Uterus (tissue), 2 donors: ENCODE measurements at regions not wholly inside any gene's neighbourhood (a gene's known extent, or its start where the extent isn't known, plus 50 kb on each side); places are given as distances from the start of the nearest gene placed in this dataset.

Source experiments
- POLR2A ChIP-seq, 2 donors: fragments of 450-650 bp; IDR thresholded peaks; one replicate each; pipeline ENCODE4 v1.6.1; 2016; ENCODE audit warnings: antibody characterized with exemption in 2 of 2, mild to moderate bottlenecking in 1 of 2, moderate library complexity in 1 of 2
- TF ChIP-seq, protein P1 (sequence below), 4 experiments: fragments of 200-600 bp in 2 of 4; fragments of 450-650 bp in 2 of 4; sonication (generic) in 2 of 4; IDR thresholded peaks; one replicate each; pipeline ENCODE4 v1.5.1; 2016 to 2019; ENCODE audit warnings: antibody characterized with exemption in 4 of 4, mild to moderate bottlenecking in 2 of 4, moderate library complexity in 1 of 4

DNA sequence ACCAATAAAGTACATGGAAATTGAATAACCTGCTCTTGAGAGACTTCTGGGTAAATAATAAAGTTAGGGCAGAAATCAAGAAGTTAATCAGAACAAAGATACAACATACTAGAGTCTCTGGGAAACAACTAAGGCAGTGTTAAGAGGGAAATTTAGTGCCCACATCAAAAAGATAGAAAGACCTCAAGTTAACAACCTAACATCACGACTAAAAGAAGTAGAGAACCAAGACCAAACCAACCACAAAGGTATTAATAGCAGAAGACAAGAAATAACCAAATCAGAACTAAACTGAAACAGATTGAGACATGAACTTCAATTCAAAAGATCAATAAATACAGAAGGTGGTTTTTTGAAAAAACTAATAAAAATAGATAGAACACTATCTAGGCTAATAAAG, 140.7 kb downstream of the JRKL start:
- TF ChIP-seq, protein P1, sequence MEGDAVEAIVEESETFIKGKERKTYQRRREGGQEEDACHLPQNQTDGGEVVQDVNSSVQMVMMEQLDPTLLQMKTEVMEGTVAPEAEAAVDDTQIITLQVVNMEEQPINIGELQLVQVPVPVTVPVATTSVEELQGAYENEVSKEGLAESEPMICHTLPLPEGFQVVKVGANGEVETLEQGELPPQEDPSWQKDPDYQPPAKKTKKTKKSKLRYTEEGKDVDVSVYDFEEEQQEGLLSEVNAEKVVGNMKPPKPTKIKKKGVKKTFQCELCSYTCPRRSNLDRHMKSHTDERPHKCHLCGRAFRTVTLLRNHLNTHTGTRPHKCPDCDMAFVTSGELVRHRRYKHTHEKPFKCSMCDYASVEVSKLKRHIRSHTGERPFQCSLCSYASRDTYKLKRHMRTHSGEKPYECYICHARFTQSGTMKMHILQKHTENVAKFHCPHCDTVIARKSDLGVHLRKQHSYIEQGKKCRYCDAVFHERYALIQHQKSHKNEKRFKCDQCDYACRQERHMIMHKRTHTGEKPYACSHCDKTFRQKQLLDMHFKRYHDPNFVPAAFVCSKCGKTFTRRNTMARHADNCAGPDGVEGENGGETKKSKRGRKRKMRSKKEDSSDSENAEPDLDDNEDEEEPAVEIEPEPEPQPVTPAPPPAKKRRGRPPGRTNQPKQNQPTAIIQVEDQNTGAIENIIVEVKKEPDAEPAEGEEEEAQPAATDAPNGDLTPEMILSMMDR (IDR thresholded peaks at IDR 0.05): no peak
- TF ChIP-seq POLR2A (IDR thresholded peaks at IDR 0.05): no peak
